Body of pancreas (tissue), 4 donors: ENCODE measurements at regions not wholly inside any gene's neighbourhood (a gene's known extent, or its start where the extent isn't known, plus 50 kb on each side); places are given as distances from the start of the nearest gene placed in this dataset.

Experiments used
- POLR2A ChIP-seq, 3 donors: fragments of 450-650 bp; IDR thresholded peaks; one replicate each; pipeline ENCODE4 v1.6.1; 2016; ENCODE audit warnings: antibody characterized with exemption in 3 of 3, mild to moderate bottlenecking in 2 of 3
- TF ChIP-seq, protein P1 (sequence below), 7 experiments: fragments of 450-650 bp in 4 of 7; fragments of 200-600 bp in 3 of 7; sonication (generic) in 3 of 7; IDR thresholded peaks; one replicate each; pipeline ENCODE4 v1.5.1; 2016 to 2019; ENCODE audit warnings: antibody characterized with exemption in 7 of 7

DNA sequence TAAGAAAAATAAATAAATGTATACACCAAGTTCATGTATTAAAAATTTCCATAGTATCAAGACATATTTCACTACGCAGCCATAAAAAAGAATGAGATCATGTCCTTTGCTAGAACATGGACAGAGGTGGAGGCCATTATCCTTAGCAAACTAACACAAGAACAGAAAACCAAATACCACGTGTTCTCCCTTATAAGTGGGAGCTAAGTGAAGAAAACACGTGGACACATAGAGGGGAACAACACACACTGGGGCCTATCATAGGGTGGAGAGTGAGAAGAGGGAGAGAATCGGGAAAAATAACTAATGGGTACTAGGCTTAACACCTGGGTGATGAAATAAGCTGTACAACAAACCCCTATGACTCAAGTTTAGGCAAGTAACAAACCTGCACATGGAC, 552.4 kb upstream of the PBX1 start:
- TF ChIP-seq, protein P1, sequence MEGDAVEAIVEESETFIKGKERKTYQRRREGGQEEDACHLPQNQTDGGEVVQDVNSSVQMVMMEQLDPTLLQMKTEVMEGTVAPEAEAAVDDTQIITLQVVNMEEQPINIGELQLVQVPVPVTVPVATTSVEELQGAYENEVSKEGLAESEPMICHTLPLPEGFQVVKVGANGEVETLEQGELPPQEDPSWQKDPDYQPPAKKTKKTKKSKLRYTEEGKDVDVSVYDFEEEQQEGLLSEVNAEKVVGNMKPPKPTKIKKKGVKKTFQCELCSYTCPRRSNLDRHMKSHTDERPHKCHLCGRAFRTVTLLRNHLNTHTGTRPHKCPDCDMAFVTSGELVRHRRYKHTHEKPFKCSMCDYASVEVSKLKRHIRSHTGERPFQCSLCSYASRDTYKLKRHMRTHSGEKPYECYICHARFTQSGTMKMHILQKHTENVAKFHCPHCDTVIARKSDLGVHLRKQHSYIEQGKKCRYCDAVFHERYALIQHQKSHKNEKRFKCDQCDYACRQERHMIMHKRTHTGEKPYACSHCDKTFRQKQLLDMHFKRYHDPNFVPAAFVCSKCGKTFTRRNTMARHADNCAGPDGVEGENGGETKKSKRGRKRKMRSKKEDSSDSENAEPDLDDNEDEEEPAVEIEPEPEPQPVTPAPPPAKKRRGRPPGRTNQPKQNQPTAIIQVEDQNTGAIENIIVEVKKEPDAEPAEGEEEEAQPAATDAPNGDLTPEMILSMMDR (IDR thresholded peaks at IDR 0.05) = no peak
- TF ChIP-seq POLR2A (IDR thresholded peaks at IDR 0.05) = no peak
